K562 (cell line): ENCODE measurements at regions not wholly inside any gene's neighbourhood (a gene's known extent, or its start where the extent isn't known, plus 50 kb on each side); places are given as distances from the start of the nearest gene placed in this dataset.

Experiments
- HDAC2 ChIP-seq: fragments of 450-650 bp; IDR thresholded peaks from 2 replicates; pipeline ENCODE4 v1.6.1; 2016; ENCODE audit warnings: mild to moderate bottlenecking
- TAF7 ChIP-seq: fragments of 450-650 bp; IDR thresholded peaks from 2 replicates; pipeline ENCODE4 v1.6.1; 2016; ENCODE audit warnings: missing genetic modification characterization, missing compliant biosample characterization

DNA sequence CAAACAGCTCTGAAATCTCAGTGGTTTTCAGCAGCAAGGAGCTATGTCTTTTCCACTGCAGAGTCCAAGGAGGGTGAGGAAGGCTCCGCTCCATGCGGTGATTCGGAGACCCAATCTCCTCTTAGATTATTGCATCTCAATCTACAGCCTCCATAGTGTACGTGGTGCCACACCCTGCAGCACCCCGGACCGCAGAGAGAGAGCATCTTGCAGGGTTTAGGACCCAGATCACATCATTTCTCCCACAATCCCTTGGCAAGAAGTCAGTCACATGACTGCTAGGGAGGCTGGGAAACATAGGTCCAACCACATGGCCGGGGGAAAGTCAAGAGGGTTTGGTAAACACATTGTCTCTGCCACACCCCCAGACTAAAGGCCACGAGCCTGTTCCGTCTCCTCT is 209.4 kb upstream of the TMEM132C start:
- TF ChIP-seq TAF7 (tag) (no peak), HDAC2 (no peak)
